Non-pigmented ciliary epithelial cell (primary cell): ENCODE measurements at regions not wholly inside any gene's neighbourhood (a gene's known extent, or its start where the extent isn't known, plus 50 kb on each side); places are given as distances from the start of the nearest gene placed in this dataset.
"Not testable (repeated sequence)": the region's sequence is repeated elsewhere in the genome, so short reads cannot be mapped to it uniquely, and the experiment has no call there.

Experiments
- DNase-seq: peaks from one replicate; pipeline ENCODE4 v3.0.0-alpha.2; 2010; ENCODE audit warnings: low read depth

GRCh38 chr7:22066522-22066921 lies 120.8 kb upstream of the CDCA7L start:
- DNase-seq: no peak

GRCh38 chr7:22064816-22065215 lies 119.1 kb upstream of the CDCA7L start:
- no peak for DNase-seq

- no peak for DNase-seq
These were observed 116.1 kb upstream of the CDCA7L start for GRCh38 chr7:22061775-22062174.

- DNase-seq: no peak
These were observed 115.2 kb upstream of the CDCA7L start for GRCh38 chr7:22060863-22061262.

GRCh38 chr7:22060197-22060596 lies 114.5 kb upstream of the CDCA7L start:
- DNase-seq: no peak

GRCh38 chr7:22055226-22055625 lies 109.5 kb upstream of the CDCA7L start:
- DNase-seq: no peak

GRCh38 chr7:22052674-22053365 lies 107.1 kb upstream of the CDCA7L start:
- no peak for DNase-seq

- DNase-seq: no peak
These were observed 106.4 kb upstream of the CDCA7L start for GRCh38 chr7:22051886-22052673.

- DNase-seq: no peak
These were observed 104.2 kb upstream of the CDCA7L start for GRCh38 chr7:22049766-22050500.

- no peak for DNase-seq
These were observed 97.7 kb upstream of the CDCA7L start for GRCh38 chr7:22043367-22043766.

GRCh38 chr7:22040923-22041595 lies 95.4 kb upstream of the CDCA7L start:
- no peak for DNase-seq

GRCh38 chr7:22039670-22040069 lies 94.0 kb upstream of the CDCA7L start:
- DNase-seq: no peak

- not testable (repeated sequence) for DNase-seq
These were observed 86.7 kb upstream of the CDCA7L start for GRCh38 chr7:22032356-22032755.

- not testable (repeated sequence) for DNase-seq
These were observed 83.0 kb upstream of the CDCA7L start for GRCh38 chr7:22028656-22029055.

GRCh38 chr7:22027475-22027874 lies 81.8 kb upstream of the CDCA7L start:
- DNase-seq: no peak

- no peak for DNase-seq
These were observed 80.3 kb upstream of the CDCA7L start for GRCh38 chr7:22025983-22026382.

- DNase-seq: no peak
These were observed 79.4 kb upstream of the CDCA7L start for GRCh38 chr7:22025075-22025474.

GRCh38 chr7:22019931-22020330 lies 74.2 kb upstream of the CDCA7L start:
- no peak for DNase-seq

GRCh38 chr7:22016507-22016906 lies 70.8 kb upstream of the CDCA7L start:
- no peak for DNase-seq

- DNase-seq: no peak
These were observed 68.0 kb upstream of the CDCA7L start for GRCh38 chr7:22013711-22014110.

GRCh38 chr7:22008683-22009082 lies 63.0 kb upstream of the CDCA7L start:
- DNase-seq: no peak

- no peak for DNase-seq
These were observed 62.4 kb upstream of the CDCA7L start for GRCh38 chr7:22008087-22008486.
